ENCODE measurements at regions not wholly inside any gene's neighbourhood (a gene's known extent, or its start where the extent isn't known, plus 50 kb on each side); places are given as distances from the start of the nearest gene placed in this dataset.

- TF ChIP-seq CTCF (IDR thresholded peaks at IDR 0.05; ENCODE audit: unreplicated experiment), result no peak
- Mint-ChIP-seq H3K9me3 (peaks cover 4% of the 10 kb centered on the region), H3K4me3 (no peak overlapping the region), H3K36me3 (no peaks in the 10 kb centered on the region), H3K27me3 (ENCODE audit: low read depth) (no peaks in the 10 kb centered on the region), H3K27ac (no peak overlapping the region), H3K4me1 (no peaks in the 10 kb centered on the region)
- DNase-seq (ENCODE audit: low spot score in 2 of 2, unreplicated experiment in 2 of 2), result no peak
Observed at GRCh38 chrX:94123062-94123461, 449.1 kb downstream of the FAM133A start.

GRCh38 chrX:94162971-94163370, 489.0 kb downstream of the FAM133A start:
- peaks cover 5% of the 10 kb centered on the region for H3K9me3 Mint-ChIP-seq
- no peak overlapping the region for H3K27ac Mint-ChIP-seq
- DNase-seq (ENCODE audit: low spot score in 2 of 2, unreplicated experiment in 2 of 2), result no peak
- no peaks in the 10 kb centered on the region for H3K27me3 Mint-ChIP-seq (ENCODE audit: low read depth)
- no peaks in the 10 kb centered on the region for H3K4me1 Mint-ChIP-seq
- no peak overlapping the region for H3K4me3 Mint-ChIP-seq
- no peaks in the 10 kb centered on the region for H3K36me3 Mint-ChIP-seq
- TF ChIP-seq CTCF (IDR thresholded peaks at IDR 0.05; ENCODE audit: unreplicated experiment), result no peak

- Mint-ChIP-seq H3K4me3 (no peak overlapping the region), H3K27me3 (ENCODE audit: low read depth) (no peaks in the 10 kb centered on the region), H3K27ac (no peak overlapping the region), H3K36me3 (no peaks in the 10 kb centered on the region), H3K4me1 (peaks cover 5% of the 10 kb centered on the region), H3K9me3 (peaks cover 7% of the 10 kb centered on the region)
- TF ChIP-seq CTCF (IDR thresholded peaks at IDR 0.05; ENCODE audit: unreplicated experiment), result no peak
- no peak for DNase-seq (ENCODE audit: low spot score in 2 of 2, unreplicated experiment in 2 of 2)
Observed at GRCh38 chrX:94178145-94178788, 504.3 kb downstream of the FAM133A start.

- no peaks in the 10 kb centered on the region for H3K9me3 Mint-ChIP-seq
- no peak overlapping the region for H3K27ac Mint-ChIP-seq
- peak overlapping the region; percentile 37 for H3K4me3 Mint-ChIP-seq
- H3K36me3 Mint-ChIP-seq, result no peaks in the 10 kb centered on the region
- TF ChIP-seq CTCF (IDR thresholded peaks at IDR 0.05; ENCODE audit: unreplicated experiment), result no peak
- DNase-seq (ENCODE audit: low spot score in 2 of 2, unreplicated experiment in 2 of 2), result no peak
- H3K27me3 Mint-ChIP-seq (ENCODE audit: low read depth), result no peaks in the 10 kb centered on the region
- peaks cover 14% of the 10 kb centered on the region for H3K4me1 Mint-ChIP-seq
Observed at GRCh38 chrX:94204524-94204923, 530.5 kb downstream of the FAM133A start.

GRCh38 chrX:94216738-94217137, 542.7 kb downstream of the FAM133A start:
- Mint-ChIP-seq H3K27me3 (ENCODE audit: low read depth) (no peaks in the 10 kb centered on the region), H3K36me3 (no peaks in the 10 kb centered on the region), H3K9me3 (no peaks in the 10 kb centered on the region), H3K4me3 (no peak overlapping the region), H3K27ac (no peak overlapping the region), H3K4me1 (no peaks in the 10 kb centered on the region)
- no peak for DNase-seq (ENCODE audit: low spot score in 2 of 2, unreplicated experiment in 2 of 2)
- TF ChIP-seq CTCF (IDR thresholded peaks at IDR 0.05; ENCODE audit: unreplicated experiment), result no peak

GRCh38 chrX:94252211-94252610, 578.2 kb downstream of the FAM133A start:
- H3K4me3 Mint-ChIP-seq, result no peak overlapping the region
- no peaks in the 10 kb centered on the region for H3K36me3 Mint-ChIP-seq
- no peaks in the 10 kb centered on the region for H3K27me3 Mint-ChIP-seq (ENCODE audit: low read depth)
- H3K4me1 Mint-ChIP-seq, result peaks cover 11% of the 10 kb centered on the region
- H3K27ac Mint-ChIP-seq, result no peak overlapping the region
- peaks cover under 1% of the 10 kb centered on the region for H3K9me3 Mint-ChIP-seq
- no peak for TF ChIP-seq CTCF (IDR thresholded peaks at IDR 0.05; ENCODE audit: unreplicated experiment)
- no peak for DNase-seq (ENCODE audit: low spot score in 2 of 2, unreplicated experiment in 2 of 2)

All from mesothelial cell of epicardium (in vitro differentiated cells).